Fibroblast of peridontal ligament (primary cell): ENCODE measurements at regions not wholly inside any gene's neighbourhood (a gene's known extent, or its start where the extent isn't known, plus 50 kb on each side); places are given as distances from the start of the nearest gene placed in this dataset.

Source experiments
- DNase-seq: peaks from one replicate; pipeline ENCODE4 v3.0.0-alpha.2; 2010; ENCODE audit errors: extremely low read depth

GRCh38 chr18:41753826-41754225 is 201.2 kb upstream of the PIK3C3 start:
- peak; percentile 3 for DNase-seq

DNA sequence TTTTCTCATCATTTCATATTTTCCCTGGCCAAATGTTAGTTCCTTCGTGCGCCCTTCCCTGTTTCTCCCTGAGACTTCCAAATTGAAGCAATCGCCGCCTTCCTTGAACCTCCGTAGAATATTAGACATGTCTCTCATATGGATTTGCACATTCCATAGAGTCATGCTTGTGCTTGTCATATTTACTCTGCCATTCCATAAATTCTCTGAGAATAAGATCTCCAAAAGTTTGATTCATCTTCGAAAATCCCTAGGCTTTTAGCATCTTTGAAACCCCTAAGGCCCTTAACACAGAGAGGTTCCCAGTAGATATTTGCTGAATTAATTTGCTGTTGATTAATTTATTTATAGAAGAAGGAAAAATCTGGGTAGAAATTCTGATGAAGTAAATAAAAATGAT is 202.2 kb upstream of the PIK3C3 start:
- no peak for DNase-seq

- DNase-seq = no peak
These were observed 203.4 kb upstream of the PIK3C3 start for GRCh38 chr18:41751652-41752051.

GRCh38 chr18:41751161-41751560 is 203.9 kb upstream of the PIK3C3 start:
- no peak for DNase-seq

GRCh38 chr18:41747723-41748242 is 207.3 kb upstream of the PIK3C3 start:
- DNase-seq = no peak

- peak; percentile 41 for DNase-seq
These were observed 209.6 kb upstream of the PIK3C3 start for GRCh38 chr18:41745166-41746049.

DNA sequence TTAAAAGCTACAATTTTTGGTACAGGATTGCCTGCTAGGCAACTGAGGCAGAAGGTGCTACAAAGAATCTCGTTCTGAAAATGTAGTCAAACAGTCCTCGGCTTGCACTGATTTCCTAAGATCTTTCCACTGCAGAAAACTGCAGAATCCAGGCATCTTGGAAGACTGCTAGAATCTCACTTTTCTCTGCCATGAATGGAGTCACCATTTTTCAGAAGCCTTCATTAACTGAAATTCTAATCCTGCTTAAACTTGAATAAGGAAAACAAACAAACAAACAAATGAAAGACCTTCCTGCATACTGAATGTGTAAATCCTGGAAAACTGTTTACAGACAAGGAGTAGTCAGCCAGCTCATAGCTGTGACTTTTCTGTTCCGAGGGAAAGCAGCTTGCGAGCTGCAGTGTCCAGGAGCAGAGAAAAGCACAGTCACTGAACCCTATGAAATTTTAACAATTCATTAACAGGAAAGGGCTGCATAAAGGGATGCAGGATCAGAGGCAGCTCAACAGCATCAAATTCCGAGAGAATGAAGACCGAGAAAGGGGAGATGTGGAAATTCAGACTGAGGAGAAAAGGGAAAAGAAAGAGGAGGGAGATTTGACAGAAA is 210.5 kb upstream of the PIK3C3 start:
- DNase-seq = peak; percentile 7

DNA sequence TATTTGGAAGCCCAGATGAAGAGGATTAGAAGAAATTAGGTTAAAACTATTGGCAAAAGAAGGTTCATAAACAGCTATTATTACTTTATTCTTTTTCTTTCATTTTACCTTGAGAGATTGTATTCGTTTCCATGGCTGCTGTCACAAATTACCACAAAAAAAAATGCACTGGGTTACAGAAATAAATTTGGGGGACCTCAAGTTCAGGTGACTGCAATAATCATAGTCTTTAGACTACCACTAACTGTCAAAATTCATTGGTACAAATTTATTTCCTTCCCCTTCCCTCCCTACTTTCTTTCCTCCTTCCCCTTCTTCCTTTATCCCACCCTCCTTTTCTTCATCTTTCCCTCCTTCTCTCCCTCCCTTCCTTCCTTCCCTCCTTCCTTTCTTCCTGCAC is 217.8 kb upstream of the PIK3C3 start:
- no peak for DNase-seq

DNA sequence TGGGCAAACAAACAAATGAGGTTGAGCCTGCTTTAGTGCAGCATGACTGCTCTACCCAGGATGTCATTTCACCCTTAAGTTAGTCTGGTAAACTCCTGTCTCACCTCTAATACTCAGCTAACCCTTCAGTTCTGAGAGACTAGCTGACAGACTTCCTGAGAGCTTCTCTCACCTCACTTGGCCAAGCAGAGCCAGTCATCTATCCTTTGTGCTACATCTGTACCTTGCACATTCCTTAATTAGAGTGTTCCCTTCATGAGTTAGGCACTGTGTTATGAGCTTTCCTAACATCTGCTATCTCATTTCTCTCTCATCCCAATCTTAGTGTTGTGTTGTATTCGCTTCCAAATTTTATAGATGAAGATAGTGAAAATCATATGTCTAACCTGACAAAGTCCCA is 220.1 kb upstream of the PIK3C3 start:
- DNase-seq = no peak

DNA sequence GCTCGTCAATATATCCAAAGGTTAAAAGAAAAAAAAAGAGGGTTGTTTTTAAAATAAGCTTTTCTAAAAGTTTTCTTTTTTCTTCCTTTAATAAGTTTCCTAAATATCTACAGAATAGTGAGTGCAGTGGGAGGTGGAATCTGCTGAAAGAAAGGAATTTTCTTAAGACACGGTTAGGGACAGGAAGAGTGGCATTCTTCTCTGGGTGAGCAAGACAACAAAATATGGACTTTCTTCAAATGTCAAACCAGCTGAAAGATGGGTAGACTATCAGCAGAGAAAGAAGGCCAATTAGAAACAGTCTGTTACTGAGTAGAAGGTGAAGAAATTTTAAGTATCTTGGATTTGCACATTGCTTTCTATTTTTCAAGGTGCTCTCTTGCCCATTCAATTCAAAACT is 222.7 kb upstream of the PIK3C3 start:
- DNase-seq = no peak

DNA sequence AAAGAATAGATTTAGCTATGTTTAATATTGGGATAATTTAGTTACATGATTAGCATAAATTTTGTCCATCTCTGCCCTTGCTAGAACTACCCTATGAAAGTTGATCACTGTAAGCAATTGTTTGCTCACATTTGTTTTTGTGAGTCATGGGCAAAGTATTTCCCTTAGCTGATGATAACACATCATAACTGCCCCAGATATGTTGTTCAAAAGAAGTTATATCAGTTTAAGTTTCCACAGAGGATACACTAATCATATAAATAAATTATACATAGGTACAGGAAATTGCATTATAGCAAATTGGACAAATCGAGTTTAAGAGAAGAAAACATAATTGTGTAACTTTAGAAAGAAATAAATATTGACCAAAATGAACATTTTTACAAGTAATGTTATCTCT is 223.2 kb upstream of the PIK3C3 start:
- DNase-seq = no peak

GRCh38 chr18:41724195-41724594 is 230.8 kb upstream of the PIK3C3 start:
- no peak for DNase-seq

DNA sequence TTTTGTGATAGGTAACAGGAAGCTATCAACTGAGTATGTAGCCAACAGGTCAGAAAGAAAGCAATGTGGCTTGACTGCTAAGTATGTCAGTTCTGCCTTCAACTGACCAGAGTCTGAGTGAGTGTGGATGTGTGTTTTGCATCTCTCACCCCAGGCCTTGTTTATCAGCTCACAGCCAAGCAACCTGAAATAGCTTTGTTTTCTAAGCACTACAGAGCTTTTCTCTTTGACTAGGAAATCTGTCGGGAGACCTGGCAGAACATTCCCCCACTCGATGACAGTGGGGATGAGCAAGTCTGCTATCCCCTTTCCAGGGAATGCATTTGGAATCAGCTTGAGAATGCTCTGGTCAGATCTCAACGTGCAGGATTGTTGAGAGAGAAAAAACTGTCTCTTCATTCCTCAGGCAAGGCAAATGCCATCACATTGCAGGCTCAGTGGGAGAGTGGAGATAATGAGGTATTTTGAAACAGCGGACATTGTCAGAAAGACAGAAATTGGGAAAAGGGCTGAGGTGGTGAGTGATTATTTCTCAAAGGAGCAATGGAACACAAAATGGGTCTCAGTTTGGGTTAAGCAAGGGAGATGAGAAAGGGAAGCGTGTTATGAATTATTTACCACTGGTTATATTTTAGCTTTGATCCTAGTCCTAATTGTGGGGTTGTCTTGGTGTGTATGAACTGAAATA is 233.8 kb upstream of the PIK3C3 start:
- DNase-seq = no peak

- DNase-seq = no peak
These were observed 234.8 kb upstream of the PIK3C3 start for GRCh38 chr18:41720226-41720625.

GRCh38 chr18:41719808-41720207 is 235.2 kb upstream of the PIK3C3 start:
- DNase-seq = no peak

DNA sequence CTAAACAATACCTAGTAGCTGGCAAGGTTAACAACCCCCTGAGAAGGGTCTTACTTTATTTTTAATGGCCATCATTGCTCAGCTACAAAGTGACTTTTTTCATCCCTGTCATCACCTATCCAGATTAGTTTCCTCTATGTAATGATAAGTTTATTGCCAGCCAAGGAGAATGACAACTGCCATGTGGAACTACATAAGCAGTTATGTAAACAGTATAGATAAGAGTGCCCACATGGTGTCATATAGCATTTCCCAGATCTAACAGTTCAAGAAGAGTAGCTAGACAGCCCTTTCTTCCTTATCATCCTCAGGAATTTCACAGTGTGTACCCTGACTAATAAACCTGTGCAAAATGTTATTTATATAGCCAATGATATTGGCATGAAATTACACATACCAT is 240.2 kb upstream of the PIK3C3 start:
- DNase-seq = no peak

GRCh38 chr18:41713969-41714825 is 240.8 kb upstream of the PIK3C3 start:
- no peak for DNase-seq

DNA sequence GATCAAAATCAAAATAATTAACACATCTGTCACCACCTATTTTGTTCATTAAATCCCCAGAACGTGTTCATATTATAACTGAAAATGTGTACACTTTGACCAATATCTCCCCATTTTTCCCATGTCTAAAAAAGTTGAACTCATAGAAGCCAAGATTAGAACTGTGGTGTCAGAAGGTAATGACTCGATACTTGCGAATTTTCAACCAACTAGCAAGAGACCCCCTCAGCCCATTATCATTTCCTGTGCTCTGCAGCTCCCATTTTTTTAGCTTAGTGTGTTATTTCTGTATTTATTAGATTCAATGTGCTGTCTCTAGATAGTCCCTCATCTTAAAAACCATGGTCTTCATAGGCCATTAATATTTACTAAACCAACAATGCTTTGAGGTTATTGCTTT is 248.7 kb upstream of the PIK3C3 start:
- no peak for DNase-seq

GRCh38 chr18:41703744-41704530 is 251.1 kb upstream of the PIK3C3 start:
- peak; percentile 21 for DNase-seq

- DNase-seq = no peak
These were observed 254.6 kb upstream of the PIK3C3 start for GRCh38 chr18:41700416-41700815.

DNA sequence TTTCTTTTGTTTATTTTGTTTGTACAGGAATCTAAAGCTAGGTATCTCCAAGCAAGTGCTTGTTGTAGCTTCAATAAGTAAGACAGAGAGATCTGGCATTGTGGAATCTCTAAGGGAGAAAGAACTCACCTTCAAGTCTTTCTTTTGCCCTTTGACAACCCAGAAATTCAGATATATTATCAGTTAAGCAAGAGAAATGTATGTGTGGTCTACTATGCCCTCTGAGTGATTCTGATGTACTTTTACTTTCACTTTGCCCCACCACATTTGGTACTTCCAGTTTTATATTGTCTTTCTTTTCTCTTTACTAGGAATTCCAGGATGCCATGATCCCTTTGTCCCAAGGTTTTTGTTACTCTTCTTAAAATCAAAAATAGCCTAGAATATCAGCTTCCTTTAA is 259.6 kb upstream of the PIK3C3 start:
- peak; percentile 20 for DNase-seq
